ENCODE measurements at regions not wholly inside any gene's neighbourhood (a gene's known extent, or its start where the extent isn't known, plus 50 kb on each side); places are given as distances from the start of the nearest gene placed in this dataset.

DNA sequence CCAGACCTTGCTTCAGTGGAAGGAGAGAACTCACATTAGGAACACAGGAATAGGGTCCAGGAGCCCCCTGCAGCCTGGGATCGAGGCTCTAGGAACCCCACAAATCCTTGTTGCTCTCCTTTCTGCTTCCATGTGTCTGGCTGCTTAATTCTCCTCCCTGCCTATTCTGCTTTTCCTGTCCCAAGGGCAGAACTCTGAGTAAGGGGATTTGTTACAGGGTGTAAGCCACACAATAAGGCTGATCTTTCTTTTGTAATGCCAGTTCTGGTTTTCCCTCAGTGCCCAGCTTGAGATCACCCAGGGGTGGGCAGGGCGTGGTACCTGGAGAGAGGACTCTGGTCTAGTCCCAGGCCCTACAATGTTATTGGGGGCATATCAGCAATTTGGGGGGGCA lies 119.6 kb upstream of the MGAT5 start:
- DNase-seq: no peak

DNA sequence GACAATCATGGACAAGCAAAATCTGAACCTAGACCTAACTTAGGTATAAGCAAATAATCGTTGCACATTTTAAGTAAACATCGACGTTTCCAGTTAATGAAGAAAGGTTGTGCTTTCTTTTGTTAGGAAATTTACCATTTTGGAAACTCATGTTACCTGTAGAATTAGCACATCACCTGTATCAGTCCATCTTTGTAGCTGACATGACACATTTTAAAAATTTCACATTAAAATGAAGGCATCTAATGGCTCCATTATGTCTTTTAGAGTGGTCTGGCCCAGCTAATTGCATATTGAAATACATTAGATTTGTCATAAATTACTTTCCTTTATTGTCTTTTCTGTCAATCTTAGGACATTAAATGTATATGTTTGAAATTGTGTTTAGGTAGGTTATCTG lies 119.0 kb upstream of the MGAT5 start:
- DNase-seq: no peak

DNA sequence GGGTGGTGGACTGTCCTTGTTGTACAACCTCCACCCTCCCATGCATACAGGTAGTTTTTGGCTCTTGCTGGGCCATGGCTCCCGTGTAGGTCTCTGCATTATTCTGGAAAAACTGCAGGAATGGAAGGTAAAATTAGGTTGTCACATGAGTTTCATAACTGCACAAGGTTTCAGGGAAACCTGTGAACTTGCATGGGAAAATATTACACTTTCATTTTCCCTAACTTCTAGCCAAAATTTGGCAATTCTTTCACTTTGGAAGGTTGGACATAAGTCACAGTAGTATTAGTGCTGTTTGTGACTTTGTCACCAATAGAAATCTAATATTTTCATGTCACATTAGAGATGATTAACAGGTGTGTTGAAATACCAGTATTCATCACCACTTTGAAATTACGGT lies 118.1 kb upstream of the MGAT5 start:
- no peak for DNase-seq

DNA sequence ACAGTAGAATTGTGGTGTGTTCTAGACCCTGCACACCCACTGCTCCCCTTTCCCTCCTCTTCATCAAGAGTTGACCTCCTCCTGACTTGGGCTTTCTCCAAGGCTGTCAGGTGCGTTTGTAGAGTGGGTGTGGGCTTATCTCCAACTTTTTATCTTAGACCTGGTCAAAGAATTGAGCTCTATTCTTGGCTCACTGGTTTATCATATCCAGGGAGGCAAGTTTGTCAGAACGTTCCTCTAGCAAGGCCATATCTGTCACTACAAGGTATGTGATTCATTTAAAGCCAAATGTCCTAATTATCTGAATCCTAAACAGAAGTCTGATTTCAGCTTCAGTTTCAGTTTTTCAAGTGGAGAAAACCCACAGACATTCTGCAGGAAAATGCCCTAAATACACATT lies 117.1 kb upstream of the MGAT5 start:
- no peak for DNase-seq

DNA sequence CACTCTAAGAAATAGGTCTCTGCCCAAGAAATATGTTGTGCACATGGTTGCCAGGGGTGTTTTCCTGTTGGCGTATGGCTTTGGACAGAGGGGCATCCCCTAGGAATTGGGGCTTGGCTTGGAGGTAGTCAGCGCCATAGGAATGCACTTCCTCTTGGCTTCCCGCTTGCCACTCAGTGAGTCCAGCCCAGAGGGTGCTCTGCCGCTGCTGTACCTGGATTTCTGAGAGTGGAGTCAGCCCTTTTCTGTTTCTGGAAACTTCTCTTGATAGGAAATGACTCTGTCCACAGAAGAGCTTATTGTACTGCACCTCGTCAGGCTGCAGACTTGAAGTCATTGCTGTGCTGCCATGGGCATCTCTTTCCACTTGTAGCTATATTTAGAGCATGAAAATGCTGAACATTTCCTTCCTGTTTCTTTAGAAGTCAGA lies 116.7 kb upstream of the MGAT5 start:
- no peak for DNase-seq

DNA sequence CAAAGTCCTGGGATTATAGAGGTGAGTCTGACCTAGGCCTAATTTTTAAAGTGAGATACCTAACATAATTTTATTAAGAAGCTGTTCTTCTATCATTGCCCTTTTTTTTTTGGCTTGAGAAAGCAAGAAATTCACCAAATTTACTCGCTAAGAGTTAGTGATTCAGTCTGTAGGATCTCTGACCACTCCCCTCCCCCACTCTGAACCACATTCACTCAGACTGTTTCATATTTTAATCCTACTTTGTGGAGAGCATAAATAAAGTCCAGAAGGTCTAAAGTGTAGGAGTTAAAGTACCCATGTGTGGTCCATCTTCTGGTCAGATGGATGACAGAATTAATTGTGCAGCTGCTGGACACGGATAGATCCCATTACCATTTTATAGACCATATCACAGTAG lies 115.8 kb upstream of the MGAT5 start:
- no peak for DNase-seq

DNA sequence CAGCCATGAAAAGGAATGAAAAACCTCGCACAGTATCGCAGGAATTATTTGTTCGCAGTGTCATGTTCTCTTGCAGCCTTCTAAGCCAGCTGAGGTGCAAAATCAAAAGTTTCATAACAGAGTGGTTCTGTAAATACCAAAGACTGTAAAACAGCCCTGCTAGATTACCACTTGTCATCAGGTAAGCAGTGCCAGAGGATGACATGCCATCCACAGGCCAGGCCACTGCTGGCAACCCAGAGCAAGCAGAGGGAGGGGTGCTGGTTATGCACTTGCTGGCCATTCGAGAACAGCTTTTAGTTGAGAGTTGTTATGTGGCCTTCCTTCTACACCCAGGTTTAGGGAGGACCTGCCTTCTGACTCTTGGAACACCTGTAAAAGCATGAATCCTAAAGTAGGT lies 114.3 kb upstream of the MGAT5 start:
- DNase-seq: no peak

DNA sequence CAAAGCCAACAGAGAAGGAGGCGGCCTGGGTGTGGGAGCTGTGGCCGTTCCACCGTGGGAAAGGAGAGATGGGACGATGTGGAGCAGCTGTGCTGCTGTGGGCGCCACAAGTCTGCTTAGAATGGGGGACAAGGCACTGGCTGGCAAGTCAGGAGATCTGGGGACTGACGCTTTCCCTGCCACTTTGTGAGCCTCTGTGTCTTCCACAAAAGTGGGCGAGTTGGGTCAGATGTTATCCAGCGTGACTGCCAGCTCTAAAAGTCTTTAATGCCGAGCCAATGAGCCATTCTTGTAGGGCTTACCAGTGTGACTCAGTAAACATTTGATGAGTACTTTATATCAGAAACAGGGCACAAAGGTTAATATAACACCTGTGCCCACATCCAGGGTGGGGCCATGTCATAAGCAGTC lies 113.6 kb upstream of the MGAT5 start:
- DNase-seq: no peak

DNA sequence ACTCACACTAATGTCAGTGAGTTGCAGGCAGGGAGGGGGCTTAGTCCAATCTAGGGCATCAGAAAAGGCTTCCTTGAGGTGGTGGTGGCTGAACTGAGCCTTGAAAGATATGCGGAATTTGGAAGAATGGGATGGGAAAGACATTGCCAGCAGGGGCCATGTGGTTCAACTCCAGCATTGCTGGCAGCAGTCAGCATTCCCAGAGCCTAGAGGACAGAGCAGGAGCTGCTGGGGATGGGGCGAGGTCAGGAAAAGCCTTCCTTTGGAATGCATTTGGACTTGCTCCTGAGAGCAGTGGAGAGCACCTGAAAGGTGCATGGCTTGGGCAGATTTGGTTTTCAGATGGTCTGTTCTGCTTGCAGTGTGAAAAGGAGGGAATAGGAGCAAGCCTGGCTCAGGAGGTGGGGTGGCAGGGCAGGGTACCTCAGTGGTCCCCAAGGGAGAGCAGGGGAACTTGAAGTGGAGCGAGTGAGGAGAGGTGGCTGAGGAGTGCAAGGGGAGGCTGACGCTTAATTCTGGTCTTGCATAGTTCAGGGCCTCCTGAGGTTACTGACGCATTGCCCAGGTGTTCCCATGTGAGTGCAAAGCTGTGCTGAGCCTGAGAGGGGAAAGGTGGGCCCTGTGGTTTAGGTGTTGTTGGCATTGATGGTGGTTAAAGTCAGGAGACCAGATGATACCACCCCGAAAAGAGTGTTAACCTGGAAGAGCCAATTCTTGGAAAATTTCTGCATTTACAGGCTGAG lies 112.1 kb upstream of the MGAT5 start:
- no peak for DNase-seq

DNA sequence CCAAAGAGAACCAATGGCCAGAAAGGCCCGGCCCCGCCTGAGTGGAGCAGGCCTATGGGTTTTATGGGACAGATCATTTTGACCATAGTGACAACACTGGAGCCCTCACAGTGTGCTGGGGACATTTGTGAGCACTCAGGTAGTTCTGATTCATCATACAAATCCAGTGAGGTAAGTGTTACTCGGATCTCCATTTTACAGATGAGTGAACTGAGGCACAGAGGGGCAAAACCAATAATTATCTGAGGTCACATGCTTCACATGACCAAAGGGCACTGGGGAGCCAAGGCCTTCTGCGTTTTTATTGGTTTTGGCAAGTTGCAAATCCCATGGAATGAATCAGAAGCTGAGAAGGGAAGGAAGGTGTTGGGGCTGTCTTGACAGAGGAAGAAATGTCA lies 111.5 kb upstream of the MGAT5 start:
- no peak for DNase-seq

DNA sequence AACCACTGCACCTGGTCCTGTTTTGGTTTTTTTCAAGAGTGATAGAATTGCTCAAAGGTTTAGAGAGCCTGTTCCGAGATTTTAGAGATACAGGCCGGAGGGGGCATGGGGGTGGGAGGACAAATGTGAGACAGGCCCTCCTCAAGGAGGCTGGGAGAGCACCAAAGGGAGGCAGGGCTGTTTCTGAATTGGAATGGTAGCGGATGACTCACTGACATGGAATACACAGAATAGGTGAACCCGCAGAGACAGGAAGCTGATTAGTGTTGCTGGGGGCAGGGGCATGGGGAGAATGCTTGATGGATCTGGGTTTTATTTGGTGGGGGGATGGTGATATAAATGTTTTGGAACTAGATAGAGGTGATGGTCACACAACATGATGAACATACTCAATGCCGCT lies 111.0 kb upstream of the MGAT5 start:
- no peak for DNase-seq

DNA sequence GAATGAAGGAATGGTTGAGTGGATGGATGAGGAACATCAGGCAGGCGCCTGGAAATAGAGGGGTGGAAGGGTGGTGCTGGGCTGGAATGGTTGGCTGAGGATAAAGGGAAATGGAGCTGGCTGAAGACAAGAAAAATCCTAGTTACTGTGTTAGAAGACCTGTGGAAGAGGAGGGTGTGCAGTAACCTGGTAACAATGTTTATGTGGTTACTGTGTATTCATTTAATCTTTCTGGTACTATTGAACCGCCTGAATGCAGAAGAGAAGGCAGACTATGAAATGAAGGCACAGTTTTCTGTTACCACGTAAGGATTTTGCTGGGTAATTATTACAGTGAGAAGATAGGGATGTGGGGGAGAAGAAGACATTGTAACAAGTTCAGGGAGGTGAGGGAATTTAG lies 110.3 kb upstream of the MGAT5 start:
- DNase-seq: no peak

DNA sequence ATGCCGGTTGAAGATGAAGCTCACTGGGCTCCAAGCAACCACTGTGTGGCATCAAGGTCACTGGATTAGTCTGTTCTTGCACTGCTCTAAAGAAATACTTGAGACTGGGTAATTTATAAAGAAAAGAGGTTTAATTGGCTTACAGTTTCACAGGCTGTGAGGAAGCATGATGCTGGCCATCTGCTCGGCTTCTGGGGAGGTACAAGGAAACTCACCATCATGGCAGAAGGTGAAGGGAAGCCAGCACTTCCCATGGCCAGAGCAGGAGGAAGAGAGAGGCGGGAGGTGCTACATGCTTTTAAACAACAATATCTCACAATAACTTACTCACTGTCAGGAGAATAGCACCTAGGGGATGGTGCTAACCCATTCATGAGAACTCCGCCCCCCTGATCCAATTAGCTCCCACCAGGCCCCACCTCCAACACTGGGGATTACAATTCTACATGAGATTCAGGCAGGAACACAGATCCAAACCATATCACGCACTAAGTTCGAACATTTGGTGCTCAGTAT lies 109.7 kb upstream of the MGAT5 start:
- DNase-seq: no peak

DNA sequence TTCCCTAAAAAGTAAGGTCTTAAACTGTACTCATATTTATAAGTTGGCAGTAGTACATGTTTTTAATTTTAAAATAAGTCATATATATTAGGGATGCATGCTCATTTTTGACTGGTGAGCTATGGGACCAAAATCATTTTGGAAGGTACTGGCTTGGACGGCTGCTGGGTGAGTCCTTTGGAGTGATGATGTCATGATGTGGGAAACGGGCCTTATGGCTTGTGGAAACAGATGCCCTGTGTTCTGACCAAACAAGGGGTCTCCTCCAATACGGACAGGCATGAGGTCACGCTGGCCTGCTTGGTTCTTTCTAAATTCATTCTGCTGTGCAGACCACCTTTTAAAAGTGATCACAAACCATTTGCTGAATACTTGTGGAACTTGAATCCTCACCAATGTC lies 109.2 kb upstream of the MGAT5 start:
- DNase-seq: no peak

DNA sequence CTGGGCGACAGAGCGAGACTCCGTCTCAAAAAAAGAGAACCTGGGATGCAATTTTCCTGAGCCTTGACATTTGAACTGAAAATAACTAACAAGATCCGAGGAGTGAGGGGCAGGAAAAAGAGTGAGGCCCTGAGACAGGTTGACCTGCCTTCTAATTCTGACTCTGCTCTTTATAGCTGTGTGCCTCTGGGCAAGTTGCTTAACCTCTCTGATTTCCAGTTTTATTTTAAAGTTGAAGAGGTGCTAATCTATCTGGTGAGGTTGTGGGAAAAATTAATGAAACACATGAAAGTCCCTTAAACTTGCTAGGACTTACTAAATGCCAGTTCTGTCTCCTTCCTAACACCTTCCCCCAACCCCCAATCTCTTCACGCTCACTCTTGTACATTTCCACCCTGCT lies 108.4 kb upstream of the MGAT5 start:
- no peak for DNase-seq

DNA sequence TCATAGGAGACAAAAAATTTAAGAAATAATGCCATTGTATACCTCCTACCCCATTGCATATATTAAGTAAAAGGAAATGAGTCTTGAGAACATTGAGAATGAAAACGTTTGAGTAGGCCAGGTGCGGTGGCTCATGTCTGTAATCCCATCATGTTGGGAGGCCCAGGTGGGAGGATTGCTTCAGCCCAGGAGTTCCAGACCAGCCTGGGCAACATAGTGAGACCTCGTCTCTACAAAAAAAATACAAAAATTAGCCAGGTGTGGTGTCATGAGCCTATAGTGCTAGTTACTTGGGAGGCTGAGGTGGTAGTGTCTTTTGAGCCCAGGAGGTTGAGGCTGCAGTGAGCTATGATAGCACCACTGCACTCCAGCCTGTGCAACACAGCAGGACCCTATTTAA lies 107.7 kb upstream of the MGAT5 start:
- no peak for DNase-seq

DNA sequence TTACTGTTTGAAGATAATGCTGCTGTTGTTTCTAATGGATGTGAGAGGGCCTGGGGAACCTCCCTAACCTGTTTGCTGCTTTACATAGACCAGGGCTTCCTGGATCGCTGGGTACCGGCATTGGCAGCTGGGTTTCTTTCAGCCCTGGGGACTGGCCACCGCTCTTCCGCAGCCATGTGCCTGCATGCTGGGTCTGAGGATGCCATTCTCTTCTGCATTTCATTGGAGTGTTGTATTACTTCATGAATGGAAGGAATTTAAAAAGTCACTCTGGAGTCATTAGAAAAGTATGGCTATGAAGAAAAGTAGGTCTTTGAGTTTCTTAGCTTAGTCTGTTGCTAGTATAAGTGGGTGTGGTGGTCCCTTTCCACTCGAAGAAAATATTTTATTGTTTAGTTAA lies 107.3 kb upstream of the MGAT5 start:
- DNase-seq: no peak

DNA sequence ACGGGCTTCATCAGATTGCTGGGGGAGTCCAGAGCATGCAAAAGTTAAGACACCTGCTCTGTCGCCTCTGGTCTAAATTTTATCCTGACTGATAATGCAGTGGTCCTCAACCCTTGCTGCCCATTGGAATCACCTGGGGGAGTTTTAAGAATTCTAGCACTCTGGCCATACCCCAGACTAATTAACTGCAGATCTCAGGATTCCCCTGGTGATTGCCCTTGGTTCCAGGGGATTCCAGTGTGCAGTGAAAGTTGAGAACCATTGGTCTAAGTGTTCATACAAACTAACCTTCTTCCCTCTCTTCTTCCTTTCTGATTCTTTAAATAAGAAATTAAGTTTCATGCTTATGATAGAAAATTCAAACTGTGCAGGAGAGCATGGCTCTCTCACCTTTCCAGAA lies 105.7 kb upstream of the MGAT5 start:
- DNase-seq: no peak

DNA sequence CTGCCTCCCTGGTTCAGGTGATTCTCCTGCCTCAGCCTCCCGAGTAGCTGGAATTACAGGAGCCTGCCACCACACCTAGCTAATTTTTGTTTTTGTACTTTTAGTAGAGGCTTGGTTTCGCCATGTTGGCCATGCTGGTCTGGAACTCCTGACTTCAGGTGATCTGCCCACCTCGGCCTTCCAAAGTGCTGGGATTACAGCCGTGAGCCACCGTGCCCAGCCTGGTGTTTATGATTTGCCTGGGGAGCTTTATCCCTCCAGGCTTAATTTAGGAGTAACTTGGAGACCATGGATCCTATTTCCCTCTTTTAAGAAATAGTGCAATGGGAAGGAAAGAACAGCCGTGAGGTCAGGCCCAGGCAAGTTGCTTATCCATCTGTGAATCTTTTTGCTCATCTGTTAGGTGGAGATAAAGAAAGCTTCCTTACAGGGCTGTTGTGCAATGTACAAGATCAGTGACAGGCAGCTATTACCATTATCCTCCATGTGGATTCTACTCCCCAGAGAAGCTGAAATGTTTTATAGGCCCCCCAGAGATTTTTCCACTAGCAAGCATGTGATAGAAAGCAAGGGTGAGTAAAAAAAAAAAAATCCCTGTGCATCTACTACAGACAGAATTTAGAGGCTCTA lies 104.9 kb upstream of the MGAT5 start:
- no peak for DNase-seq

DNA sequence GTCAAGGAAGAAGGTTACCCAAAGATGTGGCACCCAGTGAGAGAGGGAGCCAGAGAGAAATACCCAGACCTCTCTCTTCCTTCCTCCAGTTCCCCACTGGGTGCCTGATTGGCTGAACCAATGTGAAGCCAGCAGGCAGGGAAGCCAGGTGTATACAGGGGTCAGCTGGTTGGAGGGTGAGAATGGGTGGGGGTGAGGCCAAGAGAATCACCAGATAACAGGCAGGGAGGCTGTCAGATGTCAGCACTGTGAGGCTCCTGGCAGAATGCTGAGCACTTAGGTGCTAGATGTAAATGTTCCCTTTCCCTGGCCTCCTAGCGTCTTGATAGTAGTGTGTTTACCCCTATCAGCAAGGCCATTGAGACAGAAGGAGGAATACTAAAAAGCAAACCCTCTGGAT lies 104.0 kb upstream of the MGAT5 start:
- DNase-seq: no peak

DNA sequence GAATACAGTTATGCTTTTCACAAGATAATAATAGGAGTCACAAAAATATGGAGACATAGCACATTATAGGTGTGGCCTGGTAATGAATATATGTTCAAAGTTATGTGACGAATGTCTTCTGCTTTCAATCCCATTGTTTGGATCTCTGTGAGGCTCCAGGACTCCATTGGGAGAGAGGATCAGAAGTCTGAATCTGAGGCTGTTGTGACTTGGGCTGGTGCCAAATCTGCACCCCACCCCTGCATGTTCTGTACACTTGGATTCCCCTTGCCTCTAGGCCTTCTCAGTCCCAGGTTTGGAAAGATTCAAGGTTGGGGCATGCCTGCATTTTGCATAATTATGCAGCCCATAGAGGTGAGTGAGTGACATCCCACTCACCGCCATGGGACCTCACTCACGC lies 103.1 kb upstream of the MGAT5 start:
- DNase-seq: no peak

DNA sequence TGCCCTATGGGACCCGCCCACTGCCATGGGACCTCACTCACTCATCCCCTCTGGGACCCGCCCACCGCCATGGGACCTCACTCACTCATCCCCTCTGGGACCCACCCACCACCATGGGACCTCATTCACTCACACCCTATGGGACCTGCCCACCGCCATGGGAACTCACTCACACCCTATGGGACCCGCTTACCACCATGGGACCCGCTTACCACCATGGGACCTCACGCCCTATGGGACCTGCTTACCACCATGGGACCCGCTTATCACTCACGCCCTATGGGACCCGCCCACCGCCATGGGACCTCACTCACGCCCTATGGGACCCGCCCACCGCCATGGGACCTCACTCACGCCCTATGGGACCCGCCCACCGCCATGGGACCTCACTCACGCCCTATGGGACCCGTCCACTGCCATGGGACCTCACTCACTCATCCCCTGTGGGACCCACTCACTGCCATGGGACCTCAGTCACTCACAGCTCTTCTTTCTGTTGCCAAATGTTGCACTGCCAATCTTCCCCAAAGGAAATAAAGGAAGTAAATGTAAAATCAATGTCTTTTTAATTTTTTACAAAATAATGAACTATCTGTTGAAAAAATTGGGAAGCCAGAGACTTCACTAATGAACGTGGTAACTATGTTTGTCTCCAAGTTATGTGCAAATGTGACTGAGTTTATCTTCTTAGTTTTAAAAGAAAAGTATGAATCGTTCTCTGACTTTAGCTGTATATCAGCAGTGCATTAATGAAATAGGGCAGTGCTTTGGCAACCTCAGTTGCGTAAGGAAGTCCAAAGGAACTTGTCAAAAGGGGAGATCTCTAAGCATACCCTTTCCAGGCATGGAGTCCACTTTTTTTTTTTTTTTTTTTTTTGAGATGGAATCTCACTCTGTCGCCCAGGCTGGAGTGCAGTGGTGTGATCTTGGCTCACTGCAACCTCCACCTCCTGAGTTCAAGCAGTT lies 101.5 kb upstream of the MGAT5 start:
- no peak for DNase-seq

DNA sequence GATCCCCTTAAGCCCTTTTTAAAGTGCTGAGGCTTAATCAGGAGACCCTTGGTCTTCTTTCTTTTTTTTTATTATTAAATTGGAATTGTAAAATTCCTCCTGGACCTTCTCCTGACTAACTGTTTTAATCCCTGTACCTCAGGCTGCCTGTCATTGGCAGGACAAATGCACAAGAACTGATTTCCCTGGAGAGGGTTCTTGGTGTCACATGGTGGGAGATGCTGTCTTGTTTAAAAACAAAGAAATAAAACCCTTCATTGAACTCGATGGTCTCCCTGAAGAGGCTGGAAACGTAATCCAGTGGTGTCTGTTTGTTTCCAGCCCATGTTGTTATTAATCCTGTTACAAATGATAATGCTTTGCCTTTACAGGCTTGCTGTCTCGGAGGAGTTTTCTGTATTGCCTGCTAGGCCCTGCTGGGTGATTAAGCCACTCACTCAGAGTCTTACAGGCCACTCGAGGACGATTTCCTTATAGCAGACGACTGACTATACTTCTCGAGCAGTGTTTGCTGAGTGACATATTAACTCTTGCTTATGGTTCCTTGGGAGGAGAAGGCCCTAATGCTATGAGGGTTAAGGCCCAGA lies 100.5 kb upstream of the MGAT5 start:
- no peak for DNase-seq
